PC-9 (cell line): ENCODE measurements at regions not wholly inside any gene's neighbourhood (a gene's known extent, or its start where the extent isn't known, plus 50 kb on each side); places are given as distances from the start of the nearest gene placed in this dataset.

Source experiments
- BruUV-seq: library from RNA; stranded (reverse); fragments of 400-500 nt; replicated peaks from 2 replicates; lab custom pipeline; 2021; lab: Mats Ljungman, UMichigan
- CTCF ChIA-PET: fragments of 300-600 bp; sonication (Branson Sonifier 250); formaldehyde crosslinking; loops from one replicate; lab custom pipeline; 2022; ENCODE audit warnings: antibody characterized with exemption; lab: Charles Lee
- POLR2A ChIA-PET: fragments of 300-600 bp; sonication (Branson Sonifier 250); formaldehyde crosslinking; loops from one replicate; lab custom pipeline; 2022; ENCODE audit warnings: antibody characterized with exemption; ENCODE audit not compliant: unreplicated experiment; lab: Charles Lee
- DNase-seq, 2 experiments: peaks; one replicate each; pipeline versions ENCODE4 v3.0.0 to v3.0.0-alpha.2; 2015 to 2022; ENCODE audit warnings: mixed read lengths in 1 of 2
- H2AFZ ChIP-seq: fragments of 200-600 bp; sonication (generic); 2 replicates; pipeline ENCODE4 v1.8.1; 2017; ENCODE audit warnings: antibody characterized with exemption
- H3F3A ChIP-seq: fragments of 200-600 bp; sonication (generic); 2 replicates; pipeline ENCODE4 v1.8.1; 2017; ENCODE audit warnings: antibody characterized with exemption, mild to moderate bottlenecking, low read depth; ENCODE audit not compliant: insufficient read depth
- H3K27ac ChIP-seq: fragments of 200-600 bp; sonication (generic); 2 replicates; pipeline ENCODE4 v1.6.1; 2016; ENCODE audit warnings: mixed run types
- H3K27me3 ChIP-seq: fragments of 200-600 bp; sonication (generic); 2 replicates; pipeline ENCODE4 v1.6.1; 2016; ENCODE audit warnings: low read depth, mixed run types; ENCODE audit not compliant: insufficient read depth
- H3K36me3 ChIP-seq: fragments of 200-600 bp; sonication (generic); 2 replicates; pipeline ENCODE4 v1.6.1; 2016; ENCODE audit warnings: low read depth, mixed run types
- H3K4me1 ChIP-seq: fragments of 200-600 bp; sonication (generic); replicated peaks from 2 replicates; pipeline ENCODE4 v1.6.1; 2016; ENCODE audit warnings: mixed run types; ENCODE audit not compliant: insufficient read depth
- H3K4me2 ChIP-seq: fragments of 200-600 bp; sonication (generic); 2 replicates; pipeline ENCODE4 v1.6.1; 2017; ENCODE audit warnings: mixed run types
- H3K4me3 ChIP-seq: fragments of 200-600 bp; sonication (generic); 2 replicates; pipeline ENCODE4 v1.6.1; 2016; ENCODE audit warnings: mixed run types
- H3K79me2 ChIP-seq: fragments of 200-600 bp; sonication (generic); 2 replicates; pipeline ENCODE4 v1.6.1; 2017; ENCODE audit warnings: low read depth, mixed run types
- H3K9me2 ChIP-seq: fragments of 200-600 bp; sonication (generic); 2 replicates; pipeline ENCODE4 v1.8.1; 2017; ENCODE audit warnings: mild to moderate bottlenecking; ENCODE audit not compliant: insufficient read depth
- H3K9me3 ChIP-seq: fragments of 200-600 bp; sonication (generic); 2 replicates; pipeline ENCODE4 v1.8.1; 2016; ENCODE audit warnings: low read depth; ENCODE audit not compliant: insufficient read depth
- H4K20me1 ChIP-seq: fragments of 200-600 bp; sonication (generic); 2 replicates; pipeline ENCODE4 v1.8.1; 2017; ENCODE audit not compliant: insufficient read depth
- EZH2 ChIP-seq: fragments of 200-600 bp; sonication (generic); IDR thresholded peaks from 2 replicates; pipeline ENCODE4 v1.8.0; 2017; ENCODE audit warnings: antibody characterized with exemption, low read depth
- intact Hi-C: fragments of 100-400 bp; cut with micrococcal nuclease; formaldehyde crosslinking; loops from one replicate; pipeline ENCODE4 v1.10.0; 2022; ENCODE audit not compliant: unreplicated experiment
- TF ChIP-seq, protein P1 (sequence below): fragments of 200-600 bp; sonication (generic); conservative IDR thresholded peaks from 2 replicates; pipeline ENCODE4 v1.6.1; 2017; ENCODE audit warnings: mixed run types, antibody characterized with exemption, mild to moderate bottlenecking, moderate library complexity

DNA sequence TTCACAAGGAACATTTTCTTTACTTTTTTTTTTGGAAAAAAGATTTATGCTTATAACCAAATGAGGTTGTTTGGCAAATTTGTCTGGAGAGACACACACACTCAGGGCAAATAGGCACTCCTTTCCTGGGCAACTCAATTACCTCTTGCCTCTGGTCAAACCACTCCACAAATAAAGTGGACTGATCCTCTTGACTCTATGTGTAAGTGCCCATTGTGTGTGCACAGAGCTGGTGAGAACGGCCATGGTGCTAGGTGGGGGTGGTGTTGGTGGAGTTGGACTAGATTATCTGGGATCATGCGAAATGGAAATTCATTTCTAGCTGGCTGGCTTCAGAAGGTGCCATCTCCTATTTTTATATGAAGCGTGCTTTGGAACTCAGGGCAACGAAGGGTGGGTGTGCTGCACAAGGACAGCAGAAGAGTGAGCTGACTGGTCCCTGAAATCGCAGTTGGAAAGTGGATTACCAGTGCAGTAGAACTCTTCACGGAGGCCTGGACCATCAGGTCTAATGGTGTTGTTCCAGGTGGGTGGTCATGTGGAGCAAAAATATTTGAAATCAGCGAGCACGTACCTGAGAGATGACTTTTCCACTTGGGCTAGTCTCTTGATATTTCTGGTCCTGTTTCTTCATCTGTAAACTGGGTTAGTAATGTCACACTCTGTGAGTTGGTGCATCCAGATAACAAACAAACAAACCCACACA, 149.9 kb downstream of the RPIA start:
- intact Hi-C loops = no loop called here
- no peak overlapping the region for H3K4me2 ChIP-seq
- no peaks in the 10 kb centered on the region for H3K9me3 ChIP-seq
- no peaks in the 10 kb centered on the region for H3K36me3 ChIP-seq
- no peak overlapping the region for H3K4me3 ChIP-seq
- H4K20me1 ChIP-seq = no peaks in the 10 kb centered on the region
- no peaks in the 10 kb centered on the region for H3K27me3 ChIP-seq
- no peak overlapping the region for H3K27ac ChIP-seq
- BruUV-seq = no TSS peak
- no peak for DNase-seq
- H3F3A ChIP-seq = no peaks in the 10 kb centered on the region
- H3K4me1 ChIP-seq = no peaks in the 10 kb centered on the region
- no peak overlapping the region for H2AFZ ChIP-seq
- no peaks in the 10 kb centered on the region for H3K79me2 ChIP-seq
- CTCF ChIA-PET = no interaction called here
- POLR2A ChIA-PET = no interaction called here
- TF ChIP-seq EZH2 = no peak
- TF ChIP-seq, protein P1, sequence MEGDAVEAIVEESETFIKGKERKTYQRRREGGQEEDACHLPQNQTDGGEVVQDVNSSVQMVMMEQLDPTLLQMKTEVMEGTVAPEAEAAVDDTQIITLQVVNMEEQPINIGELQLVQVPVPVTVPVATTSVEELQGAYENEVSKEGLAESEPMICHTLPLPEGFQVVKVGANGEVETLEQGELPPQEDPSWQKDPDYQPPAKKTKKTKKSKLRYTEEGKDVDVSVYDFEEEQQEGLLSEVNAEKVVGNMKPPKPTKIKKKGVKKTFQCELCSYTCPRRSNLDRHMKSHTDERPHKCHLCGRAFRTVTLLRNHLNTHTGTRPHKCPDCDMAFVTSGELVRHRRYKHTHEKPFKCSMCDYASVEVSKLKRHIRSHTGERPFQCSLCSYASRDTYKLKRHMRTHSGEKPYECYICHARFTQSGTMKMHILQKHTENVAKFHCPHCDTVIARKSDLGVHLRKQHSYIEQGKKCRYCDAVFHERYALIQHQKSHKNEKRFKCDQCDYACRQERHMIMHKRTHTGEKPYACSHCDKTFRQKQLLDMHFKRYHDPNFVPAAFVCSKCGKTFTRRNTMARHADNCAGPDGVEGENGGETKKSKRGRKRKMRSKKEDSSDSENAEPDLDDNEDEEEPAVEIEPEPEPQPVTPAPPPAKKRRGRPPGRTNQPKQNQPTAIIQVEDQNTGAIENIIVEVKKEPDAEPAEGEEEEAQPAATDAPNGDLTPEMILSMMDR = no peak
- H3K9me2 ChIP-seq = no peaks in the 10 kb centered on the region

GRCh38 chr2:88842656-88843460, 151.4 kb downstream of the RPIA start:
- intact Hi-C loops = no loop called here
- Histone ChIP-seq H2AFZ (no peak overlapping the region), H3K9me3 (no peaks in the 10 kb centered on the region), H3F3A (no peaks in the 10 kb centered on the region), H3K27me3 (0 out of 2 replicates have a peak, but pooled peaks cover 3% of the 10 kb centered on the region), H3K4me2 (no peak overlapping the region), H3K36me3 (no peaks in the 10 kb centered on the region), H4K20me1 (no peaks in the 10 kb centered on the region), H3K4me3 (no peak overlapping the region), H3K79me2 (no peaks in the 10 kb centered on the region), H3K27ac (no peak overlapping the region), H3K4me1 (no peaks in the 10 kb centered on the region), H3K9me2 (no peaks in the 10 kb centered on the region)
- ChIA-PET CTCF (no interaction called here), POLR2A (no interaction called here)
- no TSS peak for BruUV-seq
- no peak for DNase-seq
- no peak for TF ChIP-seq EZH2
- TF ChIP-seq, protein P1 = no peak

GRCh38 chr2:88843651-88844050, 152.2 kb downstream of the RPIA start:
- Histone ChIP-seq H4K20me1 (no peaks in the 10 kb centered on the region), H3K79me2 (no peaks in the 10 kb centered on the region), H3K4me2 (no peak overlapping the region), H2AFZ (no peak overlapping the region), H3F3A (no peaks in the 10 kb centered on the region), H3K9me2 (no peaks in the 10 kb centered on the region), H3K36me3 (no peaks in the 10 kb centered on the region), H3K27me3 (peaks cover 8% of the 10 kb centered on the region; the same call in 1 of the 2 replicates), H3K9me3 (no peaks in the 10 kb centered on the region), H3K27ac (no peak overlapping the region), H3K4me1 (no peaks in the 10 kb centered on the region), H3K4me3 (no peak overlapping the region)
- no TSS peak for BruUV-seq
- ChIA-PET POLR2A (no interaction called here), CTCF (no interaction called here)
- no peak for TF ChIP-seq EZH2
- TF ChIP-seq, protein P1 = no peak
- DNase-seq = no peak
- intact Hi-C loops = no loop called here
